Activated T-cell treated with anti-CD3 and anti-CD28 coated beads, Interleukin-2, amount 50 U/mL, for 24 hours (primary cell): ENCODE measurements at regions not wholly inside any gene's neighbourhood (a gene's known extent, or its start where the extent isn't known, plus 50 kb on each side); places are given as distances from the start of the nearest gene placed in this dataset.
"Not testable (repeated sequence)": the region's sequence is repeated elsewhere in the genome, so short reads cannot be mapped to it uniquely, and the experiment has no call there.

Source experiments
- DNase-seq: peaks from one replicate; pipeline ENCODE4 v3.0.0-alpha.2; 2020
- H3K27ac Mint-ChIP-seq: 2 replicates; pipeline ENCODE4 v1.8.0; 2020; ENCODE audit warnings: mild to moderate bottlenecking, mixed read lengths
- H3K27me3 Mint-ChIP-seq: 2 replicates; pipeline ENCODE4 v1.8.0; 2020; ENCODE audit warnings: mixed read lengths
- H3K36me3 Mint-ChIP-seq: 2 replicates; pipeline ENCODE4 v1.8.0; 2020; ENCODE audit warnings: low read depth, mixed read lengths
- H3K4me1 Mint-ChIP-seq: 2 replicates; pipeline ENCODE4 v1.8.0; 2020; ENCODE audit warnings: low read depth, mixed read lengths
- H3K4me3 Mint-ChIP-seq: 2 replicates; pipeline ENCODE4 v1.8.0; 2020; ENCODE audit warnings: mild to moderate bottlenecking, moderate library complexity, mixed read lengths
- H3K9me3 Mint-ChIP-seq: 2 replicates; pipeline ENCODE4 v1.8.0; 2020; ENCODE audit warnings: mixed read lengths

DNA sequence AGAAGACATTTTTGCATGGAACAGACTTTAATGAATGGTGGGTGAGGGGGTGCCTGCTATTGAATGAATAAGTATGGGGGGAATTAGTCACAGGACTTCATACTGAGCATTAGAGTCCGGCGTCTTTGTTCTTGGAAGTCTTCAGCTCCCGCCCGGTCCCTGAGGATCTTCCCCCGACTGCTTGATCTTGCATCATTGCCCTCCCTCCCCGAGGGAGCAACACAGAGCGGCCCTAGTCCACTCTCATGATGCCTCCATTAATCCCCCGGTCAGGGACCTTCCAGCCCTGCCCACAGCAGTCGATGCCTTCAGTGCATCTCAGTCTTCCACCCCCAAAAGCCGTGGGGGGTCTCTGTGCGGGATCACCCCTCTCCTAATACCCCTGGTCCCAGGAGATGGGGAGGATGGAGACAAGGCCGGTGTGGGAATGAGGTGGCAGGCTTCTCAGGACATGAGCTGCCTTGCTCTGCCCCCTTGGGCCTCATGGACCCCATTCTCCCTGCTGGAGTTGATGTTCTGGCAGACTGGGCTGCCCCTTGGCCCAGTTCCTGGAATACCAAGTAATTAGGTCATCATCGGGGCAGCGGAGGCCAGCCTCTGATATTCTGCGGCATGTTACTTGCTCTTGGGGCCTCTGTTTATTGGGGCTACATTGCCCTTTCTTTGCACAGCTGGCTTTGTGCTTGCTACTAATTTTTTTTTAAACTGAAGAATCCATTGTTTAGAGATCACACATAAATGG is 110.5 kb upstream of the PLGLB2 start:
- H3K4me1 Mint-ChIP-seq, H3K9me3 Mint-ChIP-seq, H3K4me3 Mint-ChIP-seq, H3K27me3 Mint-ChIP-seq, H3K27ac Mint-ChIP-seq, H3K36me3 Mint-ChIP-seq, DNase-seq: not testable (repeated sequence)

DNA sequence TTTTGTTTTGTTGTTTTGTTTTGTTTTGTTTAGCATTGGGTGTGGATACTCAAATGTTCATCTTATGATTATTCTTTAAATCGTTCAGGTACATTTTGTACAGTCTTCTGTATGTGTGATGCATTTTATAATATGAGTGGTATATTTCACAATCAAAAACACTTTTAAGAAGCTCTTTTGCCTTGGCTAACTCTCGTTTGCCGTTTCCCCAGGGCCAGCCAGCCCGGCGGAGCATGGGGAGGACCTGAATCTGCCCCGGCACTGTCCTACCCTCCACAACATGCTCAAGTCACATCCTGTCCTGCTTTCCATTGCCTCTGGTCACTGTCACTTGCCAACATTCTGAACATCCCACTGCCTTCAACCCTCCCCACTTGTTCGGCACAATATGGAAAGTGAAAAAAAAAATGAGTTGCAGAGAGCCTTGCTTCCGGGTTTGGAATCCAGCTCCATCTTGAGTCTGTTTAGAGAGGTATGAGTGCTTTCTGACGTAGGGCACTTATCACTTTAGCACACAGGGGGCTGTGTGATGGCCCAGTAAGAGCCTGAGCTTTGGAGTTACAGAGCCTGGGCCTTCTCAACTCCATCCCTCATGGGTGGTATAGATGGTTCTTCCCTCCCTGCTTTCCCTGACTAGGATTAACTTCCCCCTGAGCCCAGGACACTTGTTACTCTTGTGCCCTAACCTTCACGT is 109.6 kb upstream of the PLGLB2 start:
- not testable (repeated sequence) for H3K27me3 Mint-ChIP-seq, H3K4me3 Mint-ChIP-seq, DNase-seq, H3K36me3 Mint-ChIP-seq, H3K27ac Mint-ChIP-seq, H3K9me3 Mint-ChIP-seq, H3K4me1 Mint-ChIP-seq

DNA sequence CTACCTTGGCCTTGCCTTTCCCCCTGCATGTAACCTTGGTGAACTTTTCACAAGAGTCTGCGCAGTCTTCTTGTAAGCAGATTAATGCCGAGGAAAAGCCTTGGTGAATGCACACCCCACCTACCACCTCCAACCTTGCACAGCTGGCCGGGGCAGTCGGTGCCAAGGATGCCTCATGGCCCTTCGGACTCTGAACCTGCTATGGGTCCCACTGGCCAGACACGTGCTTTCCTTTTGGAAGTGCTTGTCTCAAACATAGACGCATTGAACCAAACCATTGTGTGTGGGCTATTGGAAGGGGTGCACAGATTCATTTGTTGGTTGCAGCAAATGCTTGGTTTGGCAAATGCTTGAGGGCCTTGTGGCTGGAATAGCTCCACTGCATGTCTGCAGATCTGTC is 109.0 kb upstream of the PLGLB2 start:
- H3K27ac Mint-ChIP-seq: not testable (repeated sequence)

DNA sequence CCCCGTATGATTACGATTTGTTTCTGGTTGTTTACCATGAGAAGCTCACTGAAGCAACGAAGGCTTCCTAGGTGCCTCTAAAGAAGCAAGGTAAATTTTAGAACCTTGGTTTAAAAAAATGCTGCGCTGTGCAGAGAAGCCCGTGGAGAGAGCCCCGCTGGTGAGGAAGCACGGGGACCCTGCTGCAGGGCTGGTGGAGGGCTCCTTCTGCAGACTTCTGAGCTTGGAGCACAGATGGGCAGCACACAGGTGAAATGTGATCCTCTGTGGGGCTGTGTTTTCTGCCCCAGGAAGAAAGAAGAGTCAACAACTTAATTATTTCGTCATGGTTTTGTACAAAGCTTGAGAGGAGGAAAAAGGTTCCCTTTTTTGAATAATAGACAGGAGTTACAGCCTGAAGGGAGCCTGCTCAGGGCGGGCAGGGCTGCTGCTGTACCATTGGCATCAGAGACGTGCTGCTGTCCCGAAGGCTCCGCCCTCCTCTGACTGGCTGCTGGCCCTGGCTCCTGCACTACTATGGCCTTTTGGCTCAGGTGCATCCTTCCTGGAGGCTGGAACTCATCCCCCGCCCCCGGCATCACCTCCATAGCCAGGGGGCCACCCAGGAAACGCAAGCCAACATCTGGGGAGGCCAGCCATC is 108.0 kb upstream of the PLGLB2 start:
- not testable (repeated sequence) for H3K9me3 Mint-ChIP-seq, H3K36me3 Mint-ChIP-seq, H3K27me3 Mint-ChIP-seq, H3K4me1 Mint-ChIP-seq, H3K4me3 Mint-ChIP-seq, DNase-seq, H3K27ac Mint-ChIP-seq

More for the DNA sequence above, 109.0 kb upstream of the PLGLB2 start:
- H3K36me3 Mint-ChIP-seq, H3K27me3 Mint-ChIP-seq, H3K4me3 Mint-ChIP-seq, H3K4me1 Mint-ChIP-seq, DNase-seq, H3K9me3 Mint-ChIP-seq: not testable (repeated sequence)

DNA sequence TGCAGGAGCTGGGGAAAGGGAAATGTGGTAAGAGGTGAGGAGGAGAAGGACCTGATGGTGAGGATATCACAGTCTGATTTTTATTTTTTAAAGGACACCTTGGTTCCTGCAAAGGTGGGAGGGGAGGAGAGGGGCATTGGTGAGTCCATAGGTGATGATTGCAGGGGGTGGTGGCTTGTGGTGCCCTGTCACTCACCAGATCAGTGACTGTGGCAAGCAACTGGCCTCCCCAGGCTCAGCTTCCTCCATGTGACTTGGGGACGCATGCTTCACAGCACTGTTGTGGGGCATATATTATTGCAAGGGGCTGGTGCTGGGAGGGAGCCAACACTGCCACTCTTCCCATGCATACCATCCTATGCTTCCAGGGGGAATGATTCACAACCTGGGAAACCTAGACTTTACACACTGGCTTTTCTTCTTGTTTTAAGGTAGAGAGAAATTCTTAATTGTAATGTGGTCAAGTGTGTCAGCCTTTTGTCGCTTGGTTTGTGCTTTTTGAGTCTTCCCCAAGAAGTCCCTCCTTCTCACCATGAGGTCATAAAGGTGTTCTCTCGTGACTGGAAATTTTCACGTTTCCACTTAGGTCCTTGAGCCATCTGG is 106.8 kb upstream of the PLGLB2 start:
- H3K27me3 Mint-ChIP-seq, H3K36me3 Mint-ChIP-seq, H3K4me1 Mint-ChIP-seq, H3K27ac Mint-ChIP-seq, H3K4me3 Mint-ChIP-seq, H3K9me3 Mint-ChIP-seq, DNase-seq: not testable (repeated sequence)

DNA sequence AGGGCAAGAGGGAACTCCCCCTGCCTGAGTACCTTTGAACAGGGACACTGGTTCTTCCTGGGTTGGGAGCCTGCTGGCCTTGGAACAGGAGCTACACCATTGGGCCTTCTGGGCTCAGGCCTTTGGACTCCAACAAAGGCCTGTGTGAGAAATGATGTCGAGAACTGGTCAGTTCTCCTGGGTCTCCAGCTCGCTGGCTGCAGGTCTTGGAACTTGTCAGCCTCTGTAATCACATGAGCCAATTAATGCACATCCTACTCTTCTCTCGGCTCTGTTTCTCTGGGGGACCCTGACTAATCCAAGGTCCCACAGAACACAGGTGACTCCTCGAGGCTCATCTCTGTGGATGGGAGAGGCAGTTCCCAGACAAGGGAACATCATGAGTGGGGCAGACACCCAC is 104.7 kb upstream of the PLGLB2 start:
- not testable (repeated sequence) for H3K27ac Mint-ChIP-seq, H3K4me1 Mint-ChIP-seq, H3K27me3 Mint-ChIP-seq, H3K4me3 Mint-ChIP-seq, H3K36me3 Mint-ChIP-seq, H3K9me3 Mint-ChIP-seq, DNase-seq

DNA sequence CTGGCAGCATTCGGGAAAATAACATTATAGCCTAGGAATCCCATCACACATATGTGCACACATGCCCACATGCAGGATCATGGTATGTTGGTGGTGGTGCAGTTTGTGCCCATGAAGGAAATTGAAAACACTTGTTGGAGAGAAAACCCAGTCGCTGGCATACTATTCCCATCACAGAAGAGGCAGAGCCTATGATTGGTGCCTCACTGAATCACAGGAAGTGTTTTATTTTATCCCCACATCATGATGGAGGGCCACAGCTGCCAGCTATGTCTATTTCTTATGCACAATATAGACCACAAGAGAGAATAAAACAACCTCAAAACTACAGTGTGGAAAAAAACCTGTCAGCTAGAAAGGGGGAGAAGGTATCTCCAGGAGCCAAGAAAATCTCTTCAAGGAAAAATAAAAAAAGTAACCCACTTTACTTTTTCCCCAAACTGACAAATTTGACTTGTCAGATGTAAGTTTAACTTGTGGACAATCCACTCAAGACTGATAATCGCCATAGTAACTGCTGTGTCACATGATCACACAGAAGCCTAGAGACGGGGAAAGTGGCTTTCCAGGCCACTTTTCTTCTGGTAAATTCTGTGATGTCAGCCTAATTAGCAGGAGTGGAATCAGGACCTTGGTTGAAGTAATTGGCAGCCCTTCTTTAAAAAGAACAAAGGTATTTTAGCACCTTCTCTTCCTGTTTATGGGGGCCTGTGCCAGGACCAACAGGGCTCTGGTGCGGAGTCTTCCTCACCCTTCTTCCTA is 100.0 kb upstream of the PLGLB2 start:
- not testable (repeated sequence) for H3K9me3 Mint-ChIP-seq, H3K36me3 Mint-ChIP-seq, H3K27me3 Mint-ChIP-seq, DNase-seq, H3K4me1 Mint-ChIP-seq, H3K4me3 Mint-ChIP-seq, H3K27ac Mint-ChIP-seq

DNA sequence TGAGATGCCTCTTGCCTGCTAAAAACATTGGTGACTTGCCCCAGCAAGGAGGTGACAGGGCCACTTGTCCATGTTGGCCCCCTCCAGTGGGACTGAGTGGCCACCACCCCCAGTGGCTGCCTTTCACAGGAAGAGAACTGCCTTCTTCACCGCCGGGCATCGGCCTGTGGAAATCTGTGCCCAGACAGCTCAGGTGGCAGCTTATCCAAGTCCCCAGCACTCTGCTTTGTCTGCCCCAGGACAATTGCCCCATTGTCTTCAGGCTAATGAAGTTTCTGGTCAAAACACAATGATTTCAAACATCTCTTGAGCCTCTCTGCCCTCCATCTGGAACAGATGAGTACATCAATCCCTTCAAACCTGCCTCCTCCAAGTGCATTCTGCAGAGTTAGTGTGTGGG is 99.1 kb upstream of the PLGLB2 start:
- H3K27me3 Mint-ChIP-seq, H3K27ac Mint-ChIP-seq, H3K36me3 Mint-ChIP-seq, H3K4me1 Mint-ChIP-seq, DNase-seq, H3K9me3 Mint-ChIP-seq, H3K4me3 Mint-ChIP-seq: not testable (repeated sequence)

DNA sequence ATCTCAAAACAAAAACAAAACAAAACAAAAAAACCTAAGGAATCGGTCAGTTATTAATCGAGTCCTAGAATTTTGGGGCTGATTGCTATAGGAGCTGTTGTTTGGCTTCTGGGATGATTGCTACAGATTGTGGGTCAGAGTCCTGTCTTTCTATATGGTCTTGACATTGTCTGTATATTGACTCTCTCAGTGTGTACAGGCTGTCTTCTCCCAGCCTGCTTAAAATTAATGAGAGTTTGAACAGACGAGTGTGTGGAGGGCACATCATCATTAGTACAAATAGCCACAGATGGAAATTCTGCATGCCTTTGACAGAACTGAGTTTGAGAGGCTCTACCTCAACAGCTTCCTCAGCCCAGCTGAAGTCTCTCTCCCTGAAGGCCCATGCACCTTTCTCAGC is 98.0 kb upstream of the PLGLB2 start:
- not testable (repeated sequence) for H3K27me3 Mint-ChIP-seq, H3K4me1 Mint-ChIP-seq, H3K36me3 Mint-ChIP-seq, H3K4me3 Mint-ChIP-seq, H3K27ac Mint-ChIP-seq, DNase-seq, H3K9me3 Mint-ChIP-seq

DNA sequence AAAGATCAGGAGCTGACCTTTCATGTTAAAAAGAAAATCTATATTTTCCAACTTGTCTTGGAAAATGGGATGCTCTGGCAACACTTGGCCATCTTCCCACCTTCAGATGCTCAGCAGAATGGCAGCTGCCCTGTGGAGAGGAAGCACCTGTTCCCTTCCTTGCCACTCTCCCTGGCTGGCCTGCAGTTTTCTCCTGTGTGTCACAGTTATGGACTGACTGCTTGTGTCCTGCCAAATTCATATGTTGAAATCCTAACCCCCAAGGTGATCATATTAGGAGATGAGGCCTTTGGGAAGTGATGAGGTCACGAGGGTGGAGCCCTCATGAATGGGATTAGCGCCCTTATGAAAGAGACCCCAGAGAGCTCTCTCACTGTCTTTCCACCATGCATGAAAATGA is 97.0 kb upstream of the PLGLB2 start:
- not testable (repeated sequence) for H3K36me3 Mint-ChIP-seq

DNA sequence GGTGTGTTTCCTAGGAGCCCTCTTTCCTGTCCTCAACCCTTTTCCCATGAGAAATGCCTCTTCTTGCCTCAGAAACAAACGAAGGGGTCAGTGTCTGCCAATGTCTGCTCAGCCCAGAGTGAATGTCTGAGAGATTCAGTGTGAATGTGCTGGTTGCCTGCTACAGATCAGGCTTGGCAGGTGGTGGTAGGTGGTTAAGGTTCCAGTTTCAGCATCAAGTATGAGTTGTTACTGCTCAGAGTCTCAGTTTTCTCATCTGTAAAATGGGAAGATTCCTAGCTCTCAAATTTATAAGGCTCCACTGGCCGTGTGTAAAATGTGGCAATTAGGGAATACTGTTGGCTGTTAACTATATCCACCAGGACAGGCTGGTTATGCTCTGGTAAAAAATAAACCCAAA is 96.3 kb upstream of the PLGLB2 start:
- not testable (repeated sequence) for H3K36me3 Mint-ChIP-seq, H3K9me3 Mint-ChIP-seq, H3K4me1 Mint-ChIP-seq, H3K4me3 Mint-ChIP-seq, DNase-seq, H3K27ac Mint-ChIP-seq, H3K27me3 Mint-ChIP-seq

More for the DNA sequence above, 97.0 kb upstream of the PLGLB2 start:
- not testable (repeated sequence) for H3K4me1 Mint-ChIP-seq, H3K4me3 Mint-ChIP-seq, H3K27me3 Mint-ChIP-seq, DNase-seq, H3K27ac Mint-ChIP-seq, H3K9me3 Mint-ChIP-seq

DNA sequence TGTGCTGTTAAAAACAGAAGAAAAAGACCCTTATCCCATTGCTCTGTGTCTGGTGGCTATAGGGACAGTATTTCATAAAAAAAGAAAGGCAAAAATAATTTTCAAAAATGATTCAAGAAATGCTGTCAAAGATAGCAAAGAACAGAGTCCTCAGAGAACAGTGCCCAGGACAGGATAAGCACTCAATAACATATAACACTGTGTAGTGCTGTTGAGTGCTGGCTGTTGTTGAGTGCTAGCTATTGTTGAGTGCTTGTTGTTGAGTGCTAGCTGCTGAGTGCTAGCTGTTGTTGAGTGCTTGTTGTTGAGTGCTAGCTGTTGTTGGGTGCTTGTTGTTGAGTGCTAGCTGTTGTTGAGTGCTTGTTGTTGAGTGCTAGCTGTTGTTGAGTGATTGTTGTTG is 94.5 kb upstream of the PLGLB2 start:
- not testable (repeated sequence) for H3K27ac Mint-ChIP-seq, H3K4me1 Mint-ChIP-seq, H3K4me3 Mint-ChIP-seq, H3K9me3 Mint-ChIP-seq, DNase-seq, H3K36me3 Mint-ChIP-seq, H3K27me3 Mint-ChIP-seq

DNA sequence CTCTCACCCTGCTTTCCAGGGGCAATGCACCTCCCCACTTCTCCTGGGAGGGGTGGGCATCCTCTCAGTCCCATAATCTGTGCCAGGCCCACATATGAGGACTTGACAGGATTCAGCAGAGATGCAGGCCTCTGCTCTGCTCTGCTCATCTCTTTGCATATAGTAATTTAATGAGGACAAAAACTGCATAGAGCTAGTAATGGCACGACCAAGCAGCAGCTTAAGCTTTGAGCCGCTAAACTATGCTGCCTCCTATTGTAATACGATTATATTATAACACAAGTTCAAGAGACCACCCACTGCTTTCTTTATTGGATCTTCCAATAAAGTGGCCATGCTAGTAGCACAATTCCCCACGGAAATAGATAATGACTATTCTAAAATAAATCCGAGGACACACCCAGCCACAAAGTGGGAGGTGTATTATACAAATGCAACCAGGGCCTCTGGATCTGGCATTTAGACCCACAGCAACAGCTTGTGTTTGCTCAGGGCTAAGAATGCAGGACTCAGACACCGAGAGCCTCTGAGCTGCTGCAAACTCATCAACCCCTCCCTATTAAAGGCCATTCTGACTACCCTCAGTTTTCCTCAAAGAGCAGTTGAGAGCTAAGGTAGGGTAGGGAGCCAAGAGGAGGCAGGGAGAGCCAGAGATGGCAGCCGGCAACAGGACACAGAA is 93.6 kb upstream of the PLGLB2 start:
- not testable (repeated sequence) for H3K27me3 Mint-ChIP-seq, DNase-seq, H3K9me3 Mint-ChIP-seq, H3K36me3 Mint-ChIP-seq, H3K27ac Mint-ChIP-seq, H3K4me3 Mint-ChIP-seq, H3K4me1 Mint-ChIP-seq

DNA sequence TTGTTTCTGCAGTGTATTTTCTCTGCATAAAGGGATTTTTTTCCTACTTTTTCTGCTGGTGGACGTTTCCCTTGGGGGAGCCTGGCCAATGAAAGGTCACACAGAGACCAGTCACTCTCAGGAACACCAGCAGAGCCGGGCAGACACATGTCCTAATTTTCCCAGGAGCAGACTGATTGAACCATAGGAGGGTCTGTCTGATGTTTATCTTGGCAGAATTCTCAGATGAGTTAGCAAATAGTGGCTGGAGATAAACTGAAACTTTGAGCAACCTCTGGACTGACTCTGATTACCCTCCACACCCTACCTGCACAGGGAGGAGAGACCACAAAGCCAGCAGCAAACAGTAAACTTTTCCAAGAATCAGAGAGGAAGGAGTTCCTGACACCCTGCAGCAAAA is 90.0 kb upstream of the PLGLB2 start:
- not testable (repeated sequence) for DNase-seq, H3K27ac Mint-ChIP-seq, H3K9me3 Mint-ChIP-seq, H3K4me1 Mint-ChIP-seq, H3K4me3 Mint-ChIP-seq, H3K27me3 Mint-ChIP-seq, H3K36me3 Mint-ChIP-seq
